Omental fat pad (tissue), 3 donors: ENCODE measurements at regions not wholly inside any gene's neighbourhood (a gene's known extent, or its start where the extent isn't known, plus 50 kb on each side); places are given as distances from the start of the nearest gene placed in this dataset.

ENCODE experiments used
- ATAC-seq: fragments of 150-250 bp; one replicate; pipeline ENCODE4 v1.9.1; 2016; ENCODE audit warnings: mild to moderate bottlenecking, moderate library complexity; ENCODE audit not compliant: low FRiP score
- DNase-seq: peaks from one replicate; pipeline ENCODE4 v3.0.0-alpha.2; 2019; ENCODE audit warnings: low spot score
- TF ChIP-seq, protein P1 (sequence below), 3 donors: fragments of 450-650 bp; IDR thresholded peaks; one replicate each; pipeline ENCODE4 v1.5.1; 2016 to 2017; ENCODE audit warnings: antibody characterized with exemption in 3 of 3, mild to moderate bottlenecking in 3 of 3, moderate library complexity in 2 of 3

- no peak for DNase-seq
- ATAC-seq = no peak
- TF ChIP-seq, protein P1, sequence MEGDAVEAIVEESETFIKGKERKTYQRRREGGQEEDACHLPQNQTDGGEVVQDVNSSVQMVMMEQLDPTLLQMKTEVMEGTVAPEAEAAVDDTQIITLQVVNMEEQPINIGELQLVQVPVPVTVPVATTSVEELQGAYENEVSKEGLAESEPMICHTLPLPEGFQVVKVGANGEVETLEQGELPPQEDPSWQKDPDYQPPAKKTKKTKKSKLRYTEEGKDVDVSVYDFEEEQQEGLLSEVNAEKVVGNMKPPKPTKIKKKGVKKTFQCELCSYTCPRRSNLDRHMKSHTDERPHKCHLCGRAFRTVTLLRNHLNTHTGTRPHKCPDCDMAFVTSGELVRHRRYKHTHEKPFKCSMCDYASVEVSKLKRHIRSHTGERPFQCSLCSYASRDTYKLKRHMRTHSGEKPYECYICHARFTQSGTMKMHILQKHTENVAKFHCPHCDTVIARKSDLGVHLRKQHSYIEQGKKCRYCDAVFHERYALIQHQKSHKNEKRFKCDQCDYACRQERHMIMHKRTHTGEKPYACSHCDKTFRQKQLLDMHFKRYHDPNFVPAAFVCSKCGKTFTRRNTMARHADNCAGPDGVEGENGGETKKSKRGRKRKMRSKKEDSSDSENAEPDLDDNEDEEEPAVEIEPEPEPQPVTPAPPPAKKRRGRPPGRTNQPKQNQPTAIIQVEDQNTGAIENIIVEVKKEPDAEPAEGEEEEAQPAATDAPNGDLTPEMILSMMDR (IDR thresholded peaks at IDR 0.05) = no peak
These were observed 750.2 kb downstream of the TMEM121 start for GRCh38 chr14:106276326-106277267.

DNA sequence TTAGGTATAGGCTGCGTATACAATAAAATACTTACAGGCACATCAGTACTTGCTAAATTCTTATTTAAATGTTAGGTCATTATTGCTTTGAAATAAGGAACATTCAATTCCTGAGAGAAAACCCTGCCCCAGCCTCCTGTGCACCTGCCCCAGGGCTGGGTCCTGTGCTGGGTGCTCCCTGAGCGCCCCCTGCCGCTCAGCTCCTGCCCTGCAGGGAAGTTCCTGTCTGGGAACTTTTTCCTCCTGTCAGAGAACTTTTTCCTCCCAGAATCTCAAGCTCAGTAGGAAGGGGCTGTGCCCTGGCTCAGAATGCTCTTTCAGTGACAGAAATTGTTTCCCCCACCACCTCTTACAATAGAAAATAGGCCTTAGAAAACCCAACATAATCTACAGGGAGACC is 751.1 kb downstream of the TMEM121 start:
- no peak for DNase-seq
- ATAC-seq = no peak
- TF ChIP-seq, protein P1 (IDR thresholded peaks at IDR 0.05) = no peak

DNA sequence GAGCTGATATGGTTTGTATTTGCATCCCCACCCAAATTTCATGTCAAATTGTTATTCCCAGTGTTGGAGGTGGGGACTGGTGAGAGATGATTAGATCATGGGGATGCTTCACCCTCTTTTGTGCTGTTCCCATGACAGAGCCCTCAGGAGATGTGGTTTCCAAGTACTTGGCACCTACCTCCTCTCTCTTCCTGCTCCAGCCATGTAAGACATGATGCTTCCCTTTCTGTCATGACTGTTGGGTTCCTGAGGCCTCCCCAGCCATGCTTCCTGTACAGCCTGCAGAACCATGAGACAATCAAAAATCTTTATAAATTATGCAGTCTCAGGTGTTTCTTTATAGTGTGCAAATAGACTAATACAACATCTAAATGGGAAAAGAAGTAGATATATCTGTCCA is 754.5 kb downstream of the TMEM121 start:
- TF ChIP-seq, protein P1 (IDR thresholded peaks at IDR 0.05) = no peak
- DNase-seq = no peak
- no peak for ATAC-seq

- no peak for DNase-seq
- TF ChIP-seq, protein P1 (IDR thresholded peaks at IDR 0.05) = no peak
- ATAC-seq = no peak
These were observed 760.4 kb downstream of the TMEM121 start for GRCh38 chr14:106286697-106287290.

DNA sequence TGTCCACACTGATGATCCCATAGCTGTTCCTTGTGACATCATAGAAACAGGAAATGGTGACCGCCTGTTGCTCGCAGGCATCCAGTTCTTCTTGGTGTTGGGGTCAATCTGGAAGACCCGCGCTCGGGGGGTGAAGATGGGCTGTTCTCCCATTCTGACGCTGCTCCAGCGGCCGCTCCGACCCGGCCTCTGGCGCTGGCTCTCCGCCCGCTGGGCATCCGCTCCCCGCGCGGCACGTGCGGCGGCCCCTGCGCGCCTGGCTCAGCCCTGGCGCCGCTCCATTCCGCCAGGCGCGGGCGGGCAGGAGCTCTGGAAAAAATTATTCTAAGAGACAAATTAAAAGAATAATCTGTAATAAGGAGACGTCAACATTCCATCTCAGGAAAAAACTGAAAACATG is 761.1 kb downstream of the TMEM121 start:
- DNase-seq (no peak), ATAC-seq (no peak)
- TF ChIP-seq, protein P1 (IDR thresholded peaks at IDR 0.05) = no peak

GRCh38 chr14:106291626-106292025 is 765.2 kb downstream of the TMEM121 start:
- ATAC-seq (no peak), DNase-seq (no peak)
- TF ChIP-seq, protein P1 (IDR thresholded peaks at IDR 0.05) = no peak
